ENCODE measurements at regions not wholly inside any gene's neighbourhood (a gene's known extent, or its start where the extent isn't known, plus 50 kb on each side); places are given as distances from the start of the nearest gene placed in this dataset.

- Histone ChIP-seq H3K9me3 (ENCODE audit: control insufficient read depth in 4 of 4, low read length in 3 of 4) (no peaks in the 10 kb centered on the region), H3K9ac (ENCODE audit: low read depth in 1 of 2, low read length in 2 of 2) (no peak overlapping the region), H3K4me1 (ENCODE audit: control insufficient read depth in 4 of 4, insufficient read depth in 4 of 4, low read length in 3 of 4) (no peaks in the 10 kb centered on the region), H3K4me3 (ENCODE audit: low read depth in 1 of 3, low read length in 3 of 3) (no peak overlapping the region), H3K27me3 (ENCODE audit: control insufficient read depth in 4 of 4, insufficient read depth in 4 of 4, low read length in 3 of 4) (peaks cover 0 to 2% (median 1%) of the 10 kb centered on the region in 4 donors), H3K36me3 (ENCODE audit: control insufficient read depth in 4 of 4, insufficient read depth in 3 of 4, low read depth in 1 of 4, low read length in 3 of 4) (no peaks in the 10 kb centered on the region), H3K27ac (ENCODE audit: low read depth in 1 of 2, low read length in 2 of 2) (no peak overlapping the region)
- WGBS = 65% methylated on average over 5 of the region's 5 CpGs
- TF ChIP-seq HNF4A (conservative IDR thresholded peaks at IDR 0.05) (no peak), FOXA2 (IDR thresholded peaks at IDR 0.05) (no peak), MAX (IDR thresholded peaks at IDR 0.05) (no peak), ATF3 (IDR thresholded peaks at IDR 0.05) (no peak), SP1 (IDR thresholded peaks at IDR 0.05) (no peak), REST (IDR thresholded peaks at IDR 0.05) (no peak), ZBTB33 (IDR thresholded peaks at IDR 0.05) (no peak), CTCF (IDR thresholded peaks at IDR 0.05; ENCODE audit: low read depth, low read length, missing input control) (no peak), NR2F2 (IDR thresholded peaks at IDR 0.05) (no peak), EGR1 (IDR thresholded peaks at IDR 0.05; ENCODE audit: low read depth in 2 of 2) (no peak), GABPA (IDR thresholded peaks at IDR 0.05 in 1 of 2, conservative IDR thresholded peaks at IDR 0.05 in 1 of 2) (no peak), FOXA1 (IDR thresholded peaks at IDR 0.05) (no peak)
- DNase-seq (ENCODE audit: low spot score) = no peak
Measured at GRCh38 chr2:18066066-18066465, 187.6 kb downstream of the KCNS3 start.

GRCh38 chr2:18065249-18065648 is 186.8 kb downstream of the KCNS3 start:
- Histone ChIP-seq H3K27me3 (ENCODE audit: control insufficient read depth in 4 of 4, insufficient read depth in 4 of 4, low read length in 3 of 4) (peaks cover 0 to 2% (median 0%) of the 10 kb centered on the region in 4 donors), H3K9me3 (ENCODE audit: control insufficient read depth in 4 of 4, low read length in 3 of 4) (no peaks in the 10 kb centered on the region), H3K4me3 (ENCODE audit: low read depth in 1 of 3, low read length in 3 of 3) (no peak overlapping the region), H3K4me1 (ENCODE audit: control insufficient read depth in 4 of 4, insufficient read depth in 4 of 4, low read length in 3 of 4) (no peaks in the 10 kb centered on the region), H3K9ac (ENCODE audit: low read depth in 1 of 2, low read length in 2 of 2) (no peak overlapping the region), H3K36me3 (ENCODE audit: control insufficient read depth in 4 of 4, insufficient read depth in 3 of 4, low read depth in 1 of 4, low read length in 3 of 4) (no peaks in the 10 kb centered on the region), H3K27ac (ENCODE audit: low read depth in 1 of 2, low read length in 2 of 2) (no peak overlapping the region)
- WGBS = 69% methylated on average over 1 of the region's 1 CpG
- no peak for DNase-seq (ENCODE audit: low spot score)
- TF ChIP-seq ATF3 (IDR thresholded peaks at IDR 0.05) (no peak), SP1 (IDR thresholded peaks at IDR 0.05) (no peak), JUND (IDR thresholded peaks at IDR 0.05) (no peak), YY1 (IDR thresholded peaks at IDR 0.05) (no peak), MAX (IDR thresholded peaks at IDR 0.05) (no peak), CTCF (IDR thresholded peaks at IDR 0.05; ENCODE audit: low read depth, low read length, missing input control) (no peak), REST (IDR thresholded peaks at IDR 0.05) (no peak)

Measured in liver (tissue), 8 donors.